Body of pancreas (tissue), 4 donors: ENCODE measurements at regions not wholly inside any gene's neighbourhood (a gene's known extent, or its start where the extent isn't known, plus 50 kb on each side); places are given as distances from the start of the nearest gene placed in this dataset.

Source experiments
- ATAC-seq: fragments of 150-250 bp; one replicate; pipeline ENCODE4 v1.9.1; 2016
- DNase-seq, 4 donors: peaks; one replicate each; pipeline ENCODE4 v3.0.0-alpha.2; 2019
- H3K27ac ChIP-seq, 4 donors: fragments of 200-600 bp; sonication (generic); 1 replicate in 3 of 4; 2 replicates in 1 of 4; pipeline versions ENCODE4 v1.5.1 to v1.6.1; 2016 to 2019; ENCODE audit warnings: mild to moderate bottlenecking in 1 of 4, mixed read lengths in 1 of 4, moderate library complexity in 1 of 4
- H3K27me3 ChIP-seq, 2 donors: fragments of 200-600 bp; sonication (generic); one replicate each; pipeline ENCODE4 v1.6.0; 2016; ENCODE audit warnings: mild to moderate bottlenecking in 1 of 2
- H3K36me3 ChIP-seq, 2 donors: fragments of 200-600 bp; sonication (generic); replicated peaks in 1 of 2; 2 replicates each; pipeline ENCODE4 v1.5.1; 2016; ENCODE audit warnings: low read depth in 2 of 2; ENCODE audit not compliant: insufficient read depth in 1 of 2
- H3K4me1 ChIP-seq: fragments of 200-600 bp; sonication (generic); one replicate; pipeline ENCODE4 v1.6.0; 2016
- H3K4me3 ChIP-seq, 2 donors: fragments of 200-600 bp; sonication (generic); 1 replicate in 1 of 2; 2 replicates in 1 of 2; pipeline ENCODE4 v1.5.1; 2016 to 2019
- H3K9me3 ChIP-seq, 3 donors: fragments of 200-600 bp; sonication (generic); 1 replicate in 2 of 3; 2 replicates in 1 of 3; pipeline ENCODE4 v1.5.1; 2016
- CTCF ChIP-seq, 7 experiments: fragments of 450-650 bp in 4 of 7; fragments of 200-600 bp in 3 of 7; sonication (generic) in 3 of 7; IDR thresholded peaks; one replicate each; pipeline ENCODE4 v1.5.1; 2016 to 2019; ENCODE audit warnings: antibody characterized with exemption in 7 of 7
- POLR2A ChIP-seq, 3 donors: fragments of 450-650 bp; IDR thresholded peaks; one replicate each; pipeline ENCODE4 v1.6.1; 2016; ENCODE audit warnings: antibody characterized with exemption in 3 of 3, mild to moderate bottlenecking in 2 of 3
- WGBS, 2 donors: methylation state at CpG; one replicate each; pipeline ENCODE4 v1.1.5; 2017; 5-methylcytosine and 5-hydroxymethylcytosine counted together
- intact Hi-C: fragments of 100-400 bp; cut with DNase I; formaldehyde crosslinking; loops from one replicate; pipeline ENCODE4 v1.15.1; 2023

DNA sequence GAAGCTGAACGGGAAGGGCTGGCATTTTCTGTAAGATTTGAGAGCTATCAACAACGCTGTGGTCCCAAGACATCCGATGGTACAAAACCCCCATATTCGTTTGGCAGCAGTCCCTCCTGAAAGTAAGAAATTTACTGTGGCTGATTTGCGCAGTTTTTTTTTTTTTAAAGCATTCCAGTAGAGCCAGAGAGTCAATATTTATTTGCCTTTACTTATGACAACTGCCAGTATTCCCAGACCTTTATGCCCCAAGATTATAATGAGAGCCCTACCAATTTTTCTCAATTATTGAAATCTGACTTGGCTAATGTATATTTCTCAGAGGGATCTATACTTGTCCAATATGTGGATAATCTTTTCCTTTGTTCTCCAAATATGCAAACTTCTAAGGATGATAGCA is 157.5 kb upstream of the SPIN4 start:
- Histone ChIP-seq H3K27me3 (no peaks in the 10 kb centered on the region), H3K36me3 (no peaks in the 10 kb centered on the region), H3K4me1 (peaks cover 32% of the 10 kb centered on the region), H3K4me3 (no peak overlapping the region), H3K27ac (peak overlapping the region in 1 of 4 donors; percentile 14), H3K9me3 (no peaks in the 10 kb centered on the region)
- no peak for TF ChIP-seq CTCF (IDR thresholded peaks at IDR 0.05)
- 51 to 52% methylated on average over 5 of the region's 5 CpGs for WGBS, 2 donors
- no peak for DNase-seq
- ATAC-seq = no peak
- intact Hi-C loops = no loop called here

DNA sequence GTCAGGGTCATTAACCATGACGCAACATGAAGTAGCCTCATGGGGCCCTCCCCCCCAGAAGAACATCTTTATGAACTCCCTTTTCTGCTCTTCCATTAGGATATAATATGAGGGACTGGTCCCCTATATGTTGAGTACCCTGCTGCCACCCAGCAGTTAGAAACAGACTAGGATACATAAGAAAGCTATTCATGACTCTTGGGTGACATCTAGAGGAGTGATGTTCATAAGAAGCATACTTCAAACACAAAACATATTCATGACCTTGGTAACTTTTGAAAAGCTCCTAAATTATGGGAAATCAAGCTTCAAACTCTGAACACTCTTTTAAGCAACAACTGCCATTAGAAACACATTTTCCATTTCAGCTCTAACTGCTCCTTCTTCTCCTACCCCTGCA is 155.2 kb upstream of the SPIN4 start:
- TF ChIP-seq POLR2A (IDR thresholded peaks at IDR 0.05) (no peak), CTCF (IDR thresholded peaks at IDR 0.05) (peak in 4 of 7 experiments; percentile 36 to 55 (median 41))
- no peaks in the 10 kb centered on the region for H3K36me3 ChIP-seq
- no peak for ATAC-seq
- no peaks in the 10 kb centered on the region for H3K27me3 ChIP-seq
- peaks cover 25% of the 10 kb centered on the region for H3K4me1 ChIP-seq
- WGBS, 2 donors = 83 to 90% methylated on average over 1 of the region's 1 CpG
- no peak overlapping the region for H3K27ac ChIP-seq
- no peak overlapping the region for H3K4me3 ChIP-seq
- intact Hi-C loops = no loop called here
- H3K9me3 ChIP-seq = no peaks in the 10 kb centered on the region
- no peak for DNase-seq

GRCh38 chrX:63503541-63503940 is 152.4 kb upstream of the SPIN4 start:
- DNase-seq = no peak
- TF ChIP-seq POLR2A (IDR thresholded peaks at IDR 0.05) (no peak), CTCF (IDR thresholded peaks at IDR 0.05) (no peak)
- Histone ChIP-seq H3K4me3 (no peak overlapping the region), H3K27ac (no peak overlapping the region), H3K36me3 (no peaks in the 10 kb centered on the region), H3K4me1 (no peaks in the 10 kb centered on the region), H3K9me3 (no peaks in the 10 kb centered on the region), H3K27me3 (no peaks in the 10 kb centered on the region)
- ATAC-seq = no peak
- intact Hi-C loops = no loop called here
- WGBS, 2 donors = 58 to 69% methylated on average over 1 of the region's 1 CpG

- ATAC-seq = no peak
- H3K4me1 ChIP-seq = peaks cover 9% of the 10 kb centered on the region
- DNase-seq = peak in 3 of 4 donors; percentile 10 to 28 (median 28)
- no peak overlapping the region for H3K4me3 ChIP-seq
- intact Hi-C loops = no loop called here
- WGBS, 2 donors = 75% methylated on average over 2 of the region's 4 CpGs; no CpG with 5 or more reads in 1 of the 2 donors
- H3K9me3 ChIP-seq = no peaks in the 10 kb centered on the region
- TF ChIP-seq CTCF (IDR thresholded peaks at IDR 0.05) = no peak
- TF ChIP-seq POLR2A (IDR thresholded peaks at IDR 0.05) = no peak
- no peak overlapping the region for H3K27ac ChIP-seq
- no peaks in the 10 kb centered on the region for H3K36me3 ChIP-seq
- H3K27me3 ChIP-seq = no peaks in the 10 kb centered on the region
Measured at GRCh38 chrX:63488546-63489373, 137.6 kb upstream of the SPIN4 start.

- H3K4me3 ChIP-seq = no peak overlapping the region
- ATAC-seq (no peak), DNase-seq (no peak)
- H3K9me3 ChIP-seq = no peaks in the 10 kb centered on the region
- 80 to 100% methylated on average over 1 of the region's 1 CpG for WGBS, 2 donors
- no peaks in the 10 kb centered on the region for H3K27me3 ChIP-seq
- H3K36me3 ChIP-seq = no peaks in the 10 kb centered on the region
- no peak overlapping the region for H3K27ac ChIP-seq
- H3K4me1 ChIP-seq = no peaks in the 10 kb centered on the region
- intact Hi-C loops = no loop called here
- TF ChIP-seq CTCF (IDR thresholded peaks at IDR 0.05) = no peak
- TF ChIP-seq POLR2A (IDR thresholded peaks at IDR 0.05) = no peak
Measured at GRCh38 chrX:63475200-63475599, 124.1 kb upstream of the SPIN4 start.
